Neural progenitor cell (in vitro differentiated cells): ENCODE measurements at regions not wholly inside any gene's neighbourhood (a gene's known extent, or its start where the extent isn't known, plus 50 kb on each side); places are given as distances from the start of the nearest gene placed in this dataset.

Experiments
- DNase-seq: peaks from one replicate; pipeline ENCODE4 v3.0.0-alpha.2; 2016; ENCODE audit warnings: low spot score
- H2AFZ ChIP-seq: fragments of 200-600 bp; sonication (generic); replicated peaks from 2 replicates; pipeline ENCODE4 v1.6.1; 2016; ENCODE audit warnings: antibody characterized with exemption
- H3F3A ChIP-seq: fragments of 200-600 bp; sonication (generic); 2 replicates; pipeline ENCODE4 v1.6.1; 2016; ENCODE audit warnings: antibody characterized with exemption, low read depth
- H3K27ac ChIP-seq: fragments of 200-600 bp; sonication (generic); 2 replicates; pipeline ENCODE4 v1.5.1; 2016; ENCODE audit warnings: mild to moderate bottlenecking
- H3K27me3 ChIP-seq: fragments of 200-600 bp; sonication (generic); 2 replicates; pipeline ENCODE4 v1.6.1; 2016; ENCODE audit warnings: mild to moderate bottlenecking, moderate library complexity
- H3K36me3 ChIP-seq: fragments of 200-600 bp; sonication (generic); 2 replicates; pipeline ENCODE4 v1.5.1; 2016
- H3K4me1 ChIP-seq: fragments of 200-600 bp; sonication (generic); 2 replicates; pipeline ENCODE4 v1.6.1; 2016; ENCODE audit warnings: mixed run types
- H3K4me2 ChIP-seq: fragments of 200-600 bp; sonication (generic); 2 replicates; pipeline ENCODE4 v1.6.1; 2016
- H3K4me3 ChIP-seq: fragments of 200-600 bp; sonication (generic); 2 replicates; pipeline ENCODE4 v1.5.1; 2016
- H3K79me2 ChIP-seq: fragments of 200-600 bp; sonication (generic); 2 replicates; pipeline ENCODE4 v1.6.1; 2016; ENCODE audit warnings: low read depth
- H3K9ac ChIP-seq: fragments of 200-600 bp; sonication (generic); 2 replicates; pipeline ENCODE4 v1.6.1; 2016
- H3K9me3 ChIP-seq: fragments of 200-600 bp; sonication (generic); 2 replicates; pipeline ENCODE4 v1.5.1; 2016; ENCODE audit warnings: low read depth
- H4K20me1 ChIP-seq: fragments of 200-600 bp; sonication (generic); 2 replicates; pipeline ENCODE4 v1.6.1; 2016; ENCODE audit warnings: low read depth
- H3K27ac Mint-ChIP-seq: 3 replicates; pipeline ENCODE4 v1.8.0; 2021; ENCODE audit warnings: mixed read lengths
- H3K27me3 Mint-ChIP-seq: 2 replicates; pipeline ENCODE4 v1.8.0; 2022; ENCODE audit warnings: low read depth, mild to moderate bottlenecking, inconsistent platforms, moderate library complexity, mixed read lengths; ENCODE audit not compliant: insufficient read depth
- H3K36me3 Mint-ChIP-seq: 3 replicates; pipeline ENCODE4 v1.8.0; 2021; ENCODE audit warnings: mixed read lengths
- H3K4me1 Mint-ChIP-seq: 3 replicates; pipeline ENCODE4 v1.8.0; 2021; ENCODE audit warnings: mixed read lengths
- H3K4me3 Mint-ChIP-seq: 3 replicates; pipeline ENCODE4 v1.8.0; 2021; ENCODE audit warnings: mild to moderate bottlenecking, moderate library complexity, mixed read lengths
- H3K9me3 Mint-ChIP-seq: 3 replicates; pipeline ENCODE4 v1.8.0; 2020; ENCODE audit warnings: mixed read lengths
- EZH2 ChIP-seq: fragments of 200-600 bp; sonication (generic); IDR thresholded peaks from 2 replicates; pipeline ENCODE4 v1.6.1; 2017; ENCODE audit warnings: antibody characterized with exemption, mild to moderate bottlenecking, moderate library complexity
- EZH2phosphoT487 ChIP-seq: fragments of 200-600 bp; sonication (generic); IDR thresholded peaks from 2 replicates; pipeline ENCODE4 v1.6.1; 2017; ENCODE audit warnings: antibody characterized with exemption
- TF ChIP-seq, protein P1 (sequence below): fragments of 200-600 bp; sonication (generic); IDR thresholded peaks from 2 replicates; pipeline ENCODE4 v1.5.1; 2017; ENCODE audit warnings: antibody characterized with exemption, mild to moderate bottlenecking

DNA sequence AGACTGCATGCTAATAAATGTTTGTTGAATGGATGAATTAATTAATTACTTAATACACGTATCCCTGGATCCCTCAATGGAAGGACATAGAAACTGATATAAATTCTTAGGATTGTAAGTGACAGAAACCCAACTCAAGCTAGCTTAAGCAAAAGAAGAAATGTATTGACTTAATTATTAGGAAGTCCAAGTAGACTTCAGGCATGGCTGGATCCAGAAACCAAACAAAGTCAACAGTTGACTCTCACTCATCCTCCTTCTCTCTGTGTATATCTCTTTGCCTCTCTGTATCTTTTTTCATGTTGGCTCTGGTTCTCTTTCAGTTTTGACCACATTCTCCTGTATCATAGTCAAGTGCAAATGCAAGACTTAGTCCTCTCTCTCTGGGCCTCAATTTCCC is 82.0 kb upstream of the CTNNBL1 start:
- Histone ChIP-seq H3K9ac (no peak overlapping the region), H3K9me3 (no peaks in the 10 kb centered on the region), H3K27me3 (peaks cover 1% of the 10 kb centered on the region), H3K4me3 (no peak overlapping the region), H3K36me3 (no peaks in the 10 kb centered on the region), H3K79me2 (no peaks in the 10 kb centered on the region), H2AFZ (no peak overlapping the region), H3F3A (no peaks in the 10 kb centered on the region), H4K20me1 (no peaks in the 10 kb centered on the region), H3K27ac (no peak overlapping the region), H3K4me2 (no peak overlapping the region), H3K4me1 (peaks cover 6% of the 10 kb centered on the region)
- TF ChIP-seq, protein P1, sequence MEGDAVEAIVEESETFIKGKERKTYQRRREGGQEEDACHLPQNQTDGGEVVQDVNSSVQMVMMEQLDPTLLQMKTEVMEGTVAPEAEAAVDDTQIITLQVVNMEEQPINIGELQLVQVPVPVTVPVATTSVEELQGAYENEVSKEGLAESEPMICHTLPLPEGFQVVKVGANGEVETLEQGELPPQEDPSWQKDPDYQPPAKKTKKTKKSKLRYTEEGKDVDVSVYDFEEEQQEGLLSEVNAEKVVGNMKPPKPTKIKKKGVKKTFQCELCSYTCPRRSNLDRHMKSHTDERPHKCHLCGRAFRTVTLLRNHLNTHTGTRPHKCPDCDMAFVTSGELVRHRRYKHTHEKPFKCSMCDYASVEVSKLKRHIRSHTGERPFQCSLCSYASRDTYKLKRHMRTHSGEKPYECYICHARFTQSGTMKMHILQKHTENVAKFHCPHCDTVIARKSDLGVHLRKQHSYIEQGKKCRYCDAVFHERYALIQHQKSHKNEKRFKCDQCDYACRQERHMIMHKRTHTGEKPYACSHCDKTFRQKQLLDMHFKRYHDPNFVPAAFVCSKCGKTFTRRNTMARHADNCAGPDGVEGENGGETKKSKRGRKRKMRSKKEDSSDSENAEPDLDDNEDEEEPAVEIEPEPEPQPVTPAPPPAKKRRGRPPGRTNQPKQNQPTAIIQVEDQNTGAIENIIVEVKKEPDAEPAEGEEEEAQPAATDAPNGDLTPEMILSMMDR: no peak
- no peak for TF ChIP-seq EZH2
- no peak for TF ChIP-seq EZH2phosphoT487
- no peaks in the 10 kb centered on the region for H3K36me3 Mint-ChIP-seq
- H3K27ac Mint-ChIP-seq: no peak overlapping the region
- peaks cover 2% of the 10 kb centered on the region for H3K9me3 Mint-ChIP-seq
- H3K4me3 Mint-ChIP-seq: no peak overlapping the region
- no peak for DNase-seq
- H3K27me3 Mint-ChIP-seq: peaks cover 4% of the 10 kb centered on the region
- H3K4me1 Mint-ChIP-seq: peaks cover 7% of the 10 kb centered on the region

DNA sequence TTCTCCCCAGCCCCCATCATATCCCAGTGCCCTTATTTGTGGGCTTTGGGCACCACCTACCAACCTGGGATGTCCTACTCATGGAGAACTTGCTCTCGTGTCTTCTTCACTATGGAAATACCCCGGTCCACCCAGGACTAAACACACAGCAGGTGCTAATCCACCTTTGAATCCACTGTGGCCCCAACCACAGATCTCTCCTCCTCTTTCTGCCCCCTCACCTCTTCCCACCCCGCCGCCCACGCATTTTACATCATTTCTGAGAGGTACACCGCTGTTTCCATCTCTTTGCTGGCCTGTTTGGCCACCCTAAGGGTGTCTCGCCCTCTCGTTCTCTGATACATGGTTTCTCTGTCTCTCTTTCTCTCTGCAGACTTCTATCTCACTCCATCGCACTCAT is 82.5 kb upstream of the CTNNBL1 start:
- no peaks in the 10 kb centered on the region for H3F3A ChIP-seq
- no peaks in the 10 kb centered on the region for H3K36me3 ChIP-seq
- H2AFZ ChIP-seq: no peak overlapping the region
- Mint-ChIP-seq H3K36me3 (no peaks in the 10 kb centered on the region), H3K4me3 (no peak overlapping the region), H3K9me3 (peaks cover 2% of the 10 kb centered on the region), H3K27ac (no peak overlapping the region), H3K27me3 (peaks cover 4% of the 10 kb centered on the region), H3K4me1 (peaks cover 7% of the 10 kb centered on the region)
- DNase-seq: no peak
- peaks cover 6% of the 10 kb centered on the region for H3K4me1 ChIP-seq
- H3K27ac ChIP-seq: no peak overlapping the region
- no peak overlapping the region for H3K9ac ChIP-seq
- H3K79me2 ChIP-seq: no peaks in the 10 kb centered on the region
- H4K20me1 ChIP-seq: no peaks in the 10 kb centered on the region
- no peaks in the 10 kb centered on the region for H3K27me3 ChIP-seq
- no peak overlapping the region for H3K4me3 ChIP-seq
- H3K9me3 ChIP-seq: no peaks in the 10 kb centered on the region
- TF ChIP-seq EZH2phosphoT487: no peak
- no peak for TF ChIP-seq EZH2
- TF ChIP-seq, protein P1: no peak
- no peak overlapping the region for H3K4me2 ChIP-seq

DNA sequence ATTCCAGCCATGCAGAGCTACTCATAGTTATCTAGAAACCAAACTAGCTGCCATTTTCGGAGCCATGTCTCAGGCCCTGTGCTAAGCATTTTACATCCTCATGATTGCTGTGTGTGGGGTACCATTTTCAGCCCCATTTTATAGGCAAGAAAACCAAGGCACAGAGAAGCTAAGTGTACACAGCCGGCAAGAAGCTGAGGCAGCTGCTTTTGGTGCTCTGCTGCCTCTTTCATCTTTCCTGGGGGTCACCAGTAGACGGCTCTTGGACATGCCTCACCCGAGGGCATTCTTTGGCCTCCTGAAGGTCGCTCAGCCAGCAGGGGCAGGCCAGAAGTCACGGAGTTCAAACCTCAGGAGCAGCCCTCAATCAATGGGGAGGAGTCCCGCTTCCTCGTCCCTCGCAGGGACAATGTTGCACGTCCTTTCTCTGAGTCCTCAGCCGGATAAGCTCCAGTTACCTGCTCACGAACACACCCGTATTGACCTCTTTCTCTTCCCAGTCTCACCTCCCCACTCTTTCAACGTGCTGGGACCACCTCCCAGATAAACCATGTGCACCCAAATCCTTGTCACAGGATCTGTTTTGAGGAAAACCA is 82.6 kb upstream of the BLCAP start:
- Histone ChIP-seq H3K27ac (no peak overlapping the region), H3K79me2 (no peaks in the 10 kb centered on the region), H4K20me1 (no peaks in the 10 kb centered on the region), H2AFZ (no peak overlapping the region), H3K9ac (no peak overlapping the region), H3F3A (no peaks in the 10 kb centered on the region), H3K4me3 (no peak overlapping the region), H3K36me3 (no peaks in the 10 kb centered on the region), H3K4me1 (peaks cover 4% of the 10 kb centered on the region), H3K27me3 (no peaks in the 10 kb centered on the region), H3K4me2 (no peak overlapping the region), H3K9me3 (no peaks in the 10 kb centered on the region)
- TF ChIP-seq, protein P1: no peak
- no peak for TF ChIP-seq EZH2
- no peak for TF ChIP-seq EZH2phosphoT487
- Mint-ChIP-seq H3K27me3 (peaks cover 2% of the 10 kb centered on the region), H3K4me3 (no peak overlapping the region), H3K36me3 (no peaks in the 10 kb centered on the region), H3K4me1 (peaks cover 7% of the 10 kb centered on the region), H3K27ac (no peak overlapping the region), H3K9me3 (peaks cover 2% of the 10 kb centered on the region)
- DNase-seq: no peak
